HG03097 (cell line): ENCODE measurements at regions not wholly inside any gene's neighbourhood (a gene's known extent, or its start where the extent isn't known, plus 50 kb on each side); places are given as distances from the start of the nearest gene placed in this dataset.
"Not testable (repeated sequence)": the region's sequence is repeated elsewhere in the genome, so short reads cannot be mapped to it uniquely, and the experiment has no call there.

Experiments
- ATAC-seq: cut with Tn5 transposase; IDR thresholded peaks from one replicate; pipeline ENCODE4 v1.9.1; 2021; ENCODE audit not compliant: unreplicated experiment, low FRiP score

DNA sequence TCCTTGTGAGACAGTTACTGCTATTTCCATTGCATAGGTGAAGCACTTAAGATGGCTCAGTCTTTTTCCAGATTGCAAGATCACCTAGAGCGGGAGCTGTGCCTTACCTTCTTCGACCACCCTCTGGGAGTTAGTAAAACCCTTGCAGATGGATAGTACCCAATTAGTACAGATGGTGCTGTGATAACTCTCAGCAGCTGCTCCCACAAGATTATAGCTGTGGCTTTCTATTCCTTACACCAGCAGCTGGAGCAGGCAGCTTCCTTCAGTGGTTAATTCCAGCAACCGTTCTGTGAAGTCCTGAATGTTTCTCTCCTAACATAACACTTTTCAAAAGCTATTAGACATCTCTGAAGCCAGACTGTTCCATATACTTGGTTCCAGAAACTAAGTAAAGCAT lies 796.8 kb downstream of the XPNPEP1 start:
- ATAC-seq = no peak

DNA sequence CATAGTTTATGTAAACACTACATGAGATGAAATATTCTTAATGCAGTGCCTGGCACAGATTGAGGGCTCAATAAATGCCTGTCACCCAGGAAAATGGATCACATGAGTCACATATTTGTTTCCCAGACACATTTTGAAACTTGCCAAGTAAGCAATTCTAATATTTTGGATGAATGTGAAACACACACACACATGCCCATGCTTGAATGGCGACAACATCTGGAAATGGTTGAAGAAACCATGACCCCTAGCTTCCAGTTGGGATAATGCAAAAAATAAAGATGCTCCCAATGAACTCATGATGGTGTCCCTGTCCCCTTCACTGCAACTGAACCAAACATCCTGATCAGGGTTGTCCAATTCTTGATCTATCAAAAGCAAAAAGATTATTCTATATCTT lies 797.3 kb downstream of the XPNPEP1 start:
- no peak for ATAC-seq

DNA sequence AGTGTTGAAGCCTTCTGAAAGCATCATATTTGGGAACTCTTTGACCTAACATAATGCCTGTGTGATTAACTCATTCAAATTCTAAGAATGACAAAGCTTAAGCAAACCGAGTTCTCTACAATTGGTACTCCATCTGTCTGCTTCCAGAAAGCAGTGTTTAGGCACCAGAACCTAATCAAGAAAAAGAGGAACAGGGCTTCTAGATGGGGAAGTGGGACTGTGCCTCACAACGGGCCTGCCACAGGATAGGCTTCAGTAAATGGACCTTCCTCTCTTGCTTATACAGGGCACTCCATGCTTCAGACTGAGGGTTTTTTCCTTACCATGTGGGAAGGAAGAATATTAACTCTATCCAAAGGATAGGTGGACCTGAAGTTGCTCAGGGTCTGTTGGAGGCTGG lies 808.1 kb downstream of the XPNPEP1 start:
- no peak for ATAC-seq

DNA sequence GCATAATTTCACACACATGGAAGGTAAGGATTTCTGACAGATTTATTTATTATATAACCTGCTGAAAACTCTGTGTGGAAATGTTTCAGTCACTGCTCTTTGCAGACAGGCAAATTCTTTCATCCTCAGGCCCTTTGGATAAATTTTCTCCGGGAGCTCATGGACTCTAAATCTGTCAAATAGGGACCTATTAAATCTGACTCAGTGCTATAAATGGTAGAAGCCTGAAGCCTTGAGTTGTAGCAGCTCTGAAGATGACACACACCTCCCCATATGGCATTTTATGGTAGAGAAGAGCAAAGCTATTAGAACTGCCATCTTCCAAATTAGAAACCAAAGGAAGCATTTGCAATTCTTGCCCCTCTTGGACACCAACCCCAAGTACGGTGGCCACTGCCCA lies 808.7 kb downstream of the XPNPEP1 start:
- ATAC-seq = no peak

DNA sequence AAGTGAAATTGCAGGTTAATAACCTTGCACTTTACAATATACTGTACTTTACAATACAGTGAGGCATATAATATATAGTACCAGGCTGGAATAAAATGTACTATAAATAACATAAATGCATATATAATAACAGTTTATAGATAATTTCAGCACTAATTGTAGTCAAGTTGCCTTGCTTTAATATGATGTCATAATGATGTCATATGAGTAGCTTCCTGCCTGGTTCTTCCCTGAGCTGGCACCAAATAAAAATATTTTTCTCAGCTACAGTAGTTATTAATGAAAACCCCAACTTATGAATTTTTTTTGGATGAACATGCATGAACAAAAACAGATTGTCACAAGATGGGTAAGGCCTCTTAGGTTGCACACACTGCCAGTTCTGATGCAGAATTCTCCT lies 816.7 kb downstream of the XPNPEP1 start:
- no peak for ATAC-seq

DNA sequence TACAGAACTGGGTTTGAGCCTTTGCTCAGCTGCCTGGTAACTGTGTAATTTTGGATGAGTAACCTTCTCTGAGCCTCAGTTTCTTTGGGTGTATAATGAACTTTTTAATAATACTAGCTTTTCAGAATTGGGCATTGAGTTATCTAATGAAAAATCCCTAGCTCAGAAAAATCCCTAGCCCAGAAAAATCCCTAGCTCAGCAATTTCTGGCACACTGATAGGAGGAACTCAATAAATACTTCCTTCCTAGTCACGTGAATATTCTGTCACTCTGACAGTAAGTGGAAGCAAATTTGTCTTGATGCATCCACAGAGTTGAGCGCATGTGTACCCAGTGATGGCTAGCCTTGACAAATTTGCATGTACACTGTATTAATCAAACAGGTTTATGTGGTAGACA lies 817.6 kb downstream of the XPNPEP1 start:
- ATAC-seq = no peak

DNA sequence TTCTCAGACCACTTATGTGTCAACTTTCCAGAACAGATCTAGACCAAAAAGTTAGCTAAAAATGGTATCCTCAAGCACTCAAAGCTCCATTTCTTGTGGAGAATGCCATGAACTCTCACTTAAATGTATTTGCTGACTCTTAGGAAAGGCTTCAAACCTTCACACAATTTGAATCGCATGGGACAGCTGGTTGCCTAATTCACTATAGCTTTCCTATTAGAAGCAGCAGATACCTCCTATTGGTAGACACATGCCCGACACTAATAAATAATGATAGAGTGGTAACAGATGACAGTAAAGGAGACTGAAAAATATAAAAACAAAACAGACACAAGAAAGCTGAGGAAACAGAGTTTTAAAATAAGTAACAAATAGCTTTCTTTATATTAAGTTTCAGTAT lies 818.5 kb downstream of the XPNPEP1 start:
- ATAC-seq = no peak

DNA sequence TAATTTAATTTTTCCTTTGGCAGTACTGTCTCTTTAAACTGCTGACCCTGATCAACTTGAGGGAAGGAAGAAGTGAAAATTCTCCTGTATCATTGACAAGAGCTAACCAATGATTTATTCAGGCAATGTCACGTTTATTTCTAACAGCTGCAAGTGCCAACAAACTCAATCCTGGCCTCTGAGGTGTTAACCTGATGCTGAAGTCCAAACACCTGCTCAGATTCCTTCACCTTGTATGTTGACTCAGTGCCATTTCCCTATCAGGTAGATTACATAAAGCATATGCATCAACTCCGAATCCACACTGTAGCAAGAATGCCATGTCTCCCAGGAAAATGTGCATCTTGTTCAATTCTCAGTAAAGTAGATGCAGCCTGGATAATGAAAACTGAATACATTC lies 820.0 kb downstream of the XPNPEP1 start:
- no peak for ATAC-seq

DNA sequence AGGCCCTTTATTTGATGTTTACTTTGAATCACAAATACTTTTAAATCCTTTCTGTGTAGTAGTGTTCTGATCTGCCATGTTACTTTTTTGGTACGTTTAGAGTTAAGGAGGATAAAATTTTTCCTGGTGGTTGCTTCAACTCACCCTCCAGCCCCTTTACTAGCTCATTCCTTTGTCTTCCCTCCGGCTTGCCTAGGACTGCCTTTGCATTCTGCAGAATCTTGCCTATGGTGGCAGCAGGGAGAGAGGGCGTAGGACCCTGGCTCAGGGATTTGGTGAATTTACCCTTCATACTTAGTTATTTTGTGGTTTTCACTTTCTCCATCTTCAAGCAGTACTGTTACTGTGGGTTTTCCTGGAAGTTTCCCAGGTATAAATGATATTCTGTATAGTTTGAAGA lies 833.5 kb downstream of the XPNPEP1 start:
- no peak for ATAC-seq

DNA sequence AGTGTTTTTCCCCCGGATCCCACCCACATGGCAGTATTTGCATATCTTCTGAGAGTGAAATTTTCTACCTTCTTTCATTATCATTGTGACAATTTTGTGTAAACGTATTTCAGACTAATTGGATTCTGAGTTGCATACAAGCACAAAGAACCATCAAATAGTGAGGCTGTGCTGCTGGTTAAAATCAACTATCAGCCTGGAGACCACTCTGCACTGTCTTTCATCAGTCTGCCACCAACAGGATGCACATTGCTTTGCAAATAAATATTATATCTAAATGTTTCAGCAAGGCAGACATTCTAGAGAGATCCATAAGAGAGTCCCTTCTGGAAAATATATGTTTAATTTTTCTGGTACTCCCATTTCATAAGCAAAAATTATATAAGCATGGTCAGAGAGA lies 851.8 kb downstream of the XPNPEP1 start:
- ATAC-seq = no peak

DNA sequence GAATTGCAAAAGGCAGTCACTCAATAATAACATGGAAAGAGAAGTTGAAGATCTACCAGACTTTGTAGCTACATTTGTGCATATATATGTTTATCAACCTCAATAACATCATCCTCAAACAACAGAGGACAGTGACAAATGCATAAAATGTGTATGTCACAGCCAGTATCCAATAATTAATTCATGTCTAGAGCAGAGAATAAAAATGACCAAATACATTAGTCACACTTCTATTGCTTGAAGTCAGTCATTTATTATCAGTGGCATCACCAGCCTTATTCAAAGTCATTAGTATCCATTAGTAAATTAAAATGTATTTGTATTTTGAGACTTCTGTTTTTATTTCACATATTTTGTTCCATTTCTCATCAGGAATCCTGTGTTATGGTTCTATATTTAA lies 852.8 kb downstream of the XPNPEP1 start:
- no peak for ATAC-seq

DNA sequence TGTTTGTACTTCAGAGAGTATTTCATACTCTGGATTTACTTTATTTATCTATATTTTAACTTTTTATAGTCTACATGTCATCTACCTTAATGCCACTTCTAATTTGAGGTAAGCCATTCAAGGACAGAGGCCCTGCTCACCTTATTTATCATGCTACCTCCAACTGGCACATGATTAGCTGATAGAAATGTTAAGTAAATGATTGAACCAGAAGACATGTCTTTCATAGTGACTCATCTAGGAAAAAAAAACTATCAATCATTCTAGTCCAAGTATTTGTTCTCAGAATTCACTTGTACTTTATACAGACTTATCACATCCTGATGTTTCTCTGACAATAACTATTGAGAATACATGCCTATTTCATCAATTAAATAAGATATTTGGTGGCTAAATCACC lies 856.3 kb downstream of the XPNPEP1 start:
- no peak for ATAC-seq

DNA sequence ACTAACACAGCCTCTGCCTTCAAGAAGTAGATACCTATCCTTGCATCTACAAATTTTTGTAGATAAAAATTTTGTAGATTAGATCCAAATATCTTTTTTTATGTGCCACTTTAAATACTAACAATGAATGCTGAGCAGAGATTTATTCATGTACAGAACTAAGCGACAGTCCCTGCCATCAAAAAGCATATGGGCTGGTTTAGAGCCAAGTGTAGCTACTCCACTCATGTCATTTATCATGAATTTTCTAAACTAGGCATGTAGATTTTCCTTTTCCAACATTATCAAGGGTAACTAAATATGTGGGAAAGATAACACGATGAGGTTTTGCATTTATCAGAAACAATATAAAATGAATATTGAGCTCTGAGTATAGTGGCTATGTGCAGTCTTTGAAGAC lies 857.5 kb downstream of the XPNPEP1 start:
- ATAC-seq = no peak

DNA sequence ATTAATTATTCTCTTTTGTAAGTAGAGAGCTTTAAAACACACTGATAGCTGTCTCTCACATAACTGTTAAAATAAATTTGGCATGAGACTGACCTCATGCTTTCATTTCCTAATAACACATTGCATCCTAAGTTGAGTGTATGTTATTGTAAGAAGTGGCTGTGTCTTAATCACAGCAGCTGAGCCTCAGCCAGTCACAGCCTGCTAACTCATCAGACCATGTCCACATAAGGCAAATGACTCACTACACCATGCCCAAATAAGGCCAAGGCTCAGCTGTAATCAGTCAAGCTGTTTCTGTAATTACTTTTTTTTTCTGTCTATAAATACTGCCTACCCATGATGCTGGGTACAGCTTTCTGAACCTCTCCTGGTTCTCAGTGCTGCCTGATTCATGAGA lies 860.9 kb downstream of the XPNPEP1 start:
- ATAC-seq = no peak

DNA sequence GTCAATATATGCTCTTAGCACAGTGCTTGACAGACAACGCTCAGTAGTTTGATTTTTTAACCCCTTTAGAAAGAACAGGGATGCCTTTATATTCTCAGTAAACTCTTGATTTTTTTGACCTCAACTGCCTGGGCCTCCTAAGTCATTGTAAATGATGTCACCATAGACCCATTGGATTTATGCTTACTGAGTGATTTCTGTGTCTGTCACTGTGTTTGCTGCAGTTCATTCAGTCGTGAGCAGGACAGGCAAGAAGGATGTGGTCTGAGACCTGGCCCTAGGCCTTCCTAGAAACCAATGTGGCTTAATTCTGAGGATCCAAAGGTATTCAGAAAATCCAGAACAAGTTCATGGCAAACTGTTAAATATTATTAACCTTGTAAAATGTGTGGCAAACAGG lies 868.1 kb downstream of the XPNPEP1 start:
- no peak for ATAC-seq

DNA sequence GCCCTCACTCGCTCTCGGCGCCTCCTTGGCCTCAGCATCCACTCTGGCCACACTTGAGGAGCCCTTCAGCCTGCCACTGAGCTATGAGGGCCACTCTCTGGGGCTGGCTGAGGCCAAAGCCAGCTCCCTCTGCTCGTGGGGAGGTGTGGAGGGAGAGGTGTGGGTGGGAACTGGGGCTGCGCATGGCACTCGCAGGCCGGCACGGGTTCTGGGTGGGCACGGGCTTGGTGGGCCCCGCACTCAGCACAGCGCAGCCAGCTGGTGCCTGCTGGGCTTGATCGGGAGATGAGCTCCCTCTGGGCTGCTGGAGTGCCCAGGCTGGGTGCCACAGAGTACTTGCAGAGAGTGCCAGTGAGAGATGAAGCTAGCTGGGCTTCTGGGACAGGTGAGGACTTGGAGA lies 875.5 kb downstream of the XPNPEP1 start:
- no peak for ATAC-seq

DNA sequence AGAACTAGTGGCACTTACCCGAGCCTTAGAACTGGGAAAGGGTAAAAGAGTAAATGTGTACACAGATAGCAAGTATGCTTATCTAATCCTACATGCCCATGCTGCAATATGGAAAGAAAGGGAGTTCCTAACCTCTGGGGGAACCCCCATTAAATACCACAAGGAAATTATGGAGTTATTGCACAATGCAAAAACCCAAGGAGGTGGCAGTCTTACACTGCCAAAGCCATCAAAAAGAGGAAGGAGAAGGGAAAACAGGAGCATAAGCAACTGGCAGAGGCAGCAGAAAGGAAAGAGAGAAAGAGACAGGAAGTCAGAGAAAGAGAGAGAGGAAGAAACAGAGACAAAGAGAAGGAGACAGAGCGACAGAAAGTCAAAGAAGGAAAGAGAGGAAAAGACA lies 876.9 kb downstream of the XPNPEP1 start:
- ATAC-seq = not testable (repeated sequence)

DNA sequence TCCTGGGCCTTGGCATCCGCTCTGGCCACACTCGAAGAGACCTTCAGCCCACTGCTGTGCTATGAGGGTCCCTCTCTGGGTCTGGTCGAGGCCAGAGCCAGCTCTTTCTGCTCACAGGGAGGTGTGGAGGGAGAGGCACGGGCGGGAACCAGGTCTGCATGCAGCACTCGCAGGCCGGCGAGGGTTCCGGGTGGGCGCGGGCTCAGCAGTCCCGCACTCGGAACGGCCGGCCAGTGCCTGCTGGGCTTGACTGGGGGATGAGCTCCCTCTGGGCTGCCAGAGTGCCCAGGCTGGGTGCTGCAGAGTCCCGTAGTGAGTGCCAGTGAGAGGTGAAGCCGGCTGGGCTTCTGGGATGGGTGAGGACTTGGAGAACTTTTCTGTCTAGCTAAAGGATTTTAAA lies 882.7 kb downstream of the XPNPEP1 start:
- ATAC-seq = no peak

DNA sequence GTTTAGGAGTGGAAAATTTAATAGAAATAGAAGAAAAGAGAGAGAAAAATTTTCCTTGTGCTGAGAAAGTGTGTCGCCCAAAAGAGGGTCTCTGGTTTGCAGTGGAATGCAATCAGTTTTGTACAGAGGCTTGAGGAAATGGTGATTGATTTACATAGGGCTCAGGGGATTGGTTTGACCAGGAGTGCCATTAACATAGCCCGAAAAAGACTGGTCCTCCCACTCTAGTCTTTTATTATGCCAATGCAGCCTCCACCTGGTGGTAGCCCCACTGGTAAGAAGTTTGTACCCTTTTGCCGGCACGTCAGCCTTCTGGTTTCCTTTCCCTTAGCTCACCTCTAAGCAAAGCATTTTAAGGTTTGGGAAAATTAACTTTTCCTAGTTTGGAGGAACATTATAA lies 885.3 kb downstream of the XPNPEP1 start:
- ATAC-seq = no peak

DNA sequence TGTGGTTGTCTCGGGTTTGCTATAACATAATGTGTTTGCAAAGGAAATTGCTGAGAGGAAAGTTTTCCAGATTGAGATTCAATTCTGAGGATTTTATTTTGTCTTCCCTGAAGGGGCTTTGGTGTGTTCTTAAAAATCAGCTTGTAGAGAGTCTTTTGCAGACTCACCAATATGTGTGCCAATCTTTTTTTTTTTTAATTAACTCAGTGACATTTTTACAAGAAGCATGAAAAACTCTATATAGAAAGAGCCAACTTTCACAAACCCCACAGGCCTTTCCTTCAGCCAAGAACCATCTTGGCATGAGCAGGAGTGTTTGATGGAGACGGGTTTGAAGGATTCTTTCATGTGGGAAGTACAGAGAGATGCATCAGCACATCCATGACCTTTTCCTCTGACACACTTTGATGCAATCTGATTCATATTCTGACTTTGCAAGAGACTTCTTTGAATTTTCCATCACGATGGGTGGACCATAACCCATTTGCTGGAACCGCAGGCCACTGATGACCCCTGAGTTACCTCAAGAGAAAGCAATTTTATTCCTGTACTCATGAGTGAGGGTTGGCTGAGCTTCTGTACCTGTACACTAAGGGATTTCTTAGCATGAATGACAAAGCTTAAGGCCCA lies 892.6 kb downstream of the XPNPEP1 start:
- no peak for ATAC-seq

DNA sequence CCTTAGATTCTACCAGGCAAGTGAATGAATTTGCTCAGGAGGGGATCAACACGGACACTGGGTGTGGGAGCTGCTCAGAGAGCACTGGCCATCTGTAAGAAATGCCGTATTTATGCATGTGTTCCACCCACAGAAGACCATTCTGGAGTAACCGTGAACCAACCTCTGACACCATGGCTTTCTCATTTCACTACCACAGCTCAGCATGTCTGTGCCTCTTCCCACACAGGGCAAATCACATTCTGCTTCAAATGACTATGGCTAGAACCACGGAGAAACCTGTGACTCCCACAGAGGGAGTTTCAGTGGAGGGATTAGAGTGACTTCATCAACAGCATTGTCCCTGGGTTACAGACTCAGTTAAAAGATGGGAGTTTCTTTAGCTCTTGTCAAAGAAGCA lies 893.4 kb downstream of the XPNPEP1 start:
- no peak for ATAC-seq

DNA sequence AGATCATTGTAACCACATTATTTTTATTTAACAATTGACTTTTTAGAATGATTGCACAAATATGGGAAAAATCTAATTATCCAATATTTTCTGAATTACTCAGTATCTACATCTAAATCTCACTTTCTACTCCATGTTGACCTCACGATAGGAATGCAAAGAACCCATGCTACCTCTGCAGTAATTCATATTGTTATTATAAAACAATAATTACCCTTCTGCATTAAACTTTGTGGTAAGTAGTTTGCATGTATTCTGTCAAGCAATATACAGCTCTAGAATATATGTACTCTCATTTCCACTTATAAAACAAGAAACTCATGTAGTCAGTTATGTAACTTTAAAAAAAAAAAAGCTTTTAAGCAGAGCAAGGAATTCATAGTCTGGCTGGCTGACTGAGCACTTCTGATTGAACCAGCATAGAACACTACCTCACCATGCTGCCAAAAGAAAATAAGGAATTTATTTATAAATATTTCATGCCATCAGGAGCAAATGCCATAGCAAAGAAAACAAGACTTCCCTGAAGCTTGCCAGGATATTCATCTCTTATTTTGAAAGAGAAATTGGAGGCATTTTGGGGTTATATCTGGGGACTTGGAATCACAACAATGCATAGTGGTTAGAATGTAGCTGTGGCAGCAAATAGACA lies 895.7 kb downstream of the XPNPEP1 start:
- no peak for ATAC-seq

DNA sequence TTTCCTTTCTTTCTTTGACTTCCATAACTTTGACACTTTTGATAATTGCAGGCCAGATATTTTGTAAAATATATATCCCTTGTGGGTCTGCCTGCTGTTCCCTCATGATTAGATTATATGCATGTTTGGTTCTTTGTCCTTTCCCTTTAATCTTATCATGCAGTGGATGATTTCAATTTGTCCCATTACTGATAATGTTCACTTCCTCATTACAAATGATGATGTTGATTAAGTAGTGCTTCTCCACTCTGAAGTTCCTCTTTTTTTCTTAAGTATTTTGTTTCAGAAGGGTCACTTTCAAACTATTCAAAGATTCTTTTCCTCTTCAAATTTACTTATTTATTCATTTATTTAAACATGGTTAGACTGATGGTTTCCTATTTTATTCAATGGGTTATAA lies 898.1 kb downstream of the XPNPEP1 start:
- no peak for ATAC-seq
